ENCODE measurements at regions not wholly inside any gene's neighbourhood (a gene's known extent, or its start where the extent isn't known, plus 50 kb on each side); places are given as distances from the start of the nearest gene placed in this dataset.

GRCh38 chr17:68704871-68705713 lies 103.9 kb upstream of the FAM20A start:
- DNase-seq (ENCODE audit: low read depth), result no peak
- no peak overlapping the region for H3K4me3 ChIP-seq (ENCODE audit: low read depth, low read length)

GRCh38 chr17:68701046-68701445 lies 99.9 kb upstream of the FAM20A start:
- no peak for TF ChIP-seq CTCF (IDR thresholded peaks at IDR 0.05; ENCODE audit: control insufficient read depth, extremely low read depth, insufficient read depth)
- no peak overlapping the region for H3K4me3 ChIP-seq (ENCODE audit: low read depth, low read length)
- no peak for DNase-seq (ENCODE audit: low read depth)

More at GRCh38 chr17:68704871-68705713, 103.9 kb upstream of the FAM20A start:
- TF ChIP-seq CTCF (IDR thresholded peaks at IDR 0.05; ENCODE audit: control insufficient read depth, extremely low read depth, insufficient read depth), result no peak

- no peak for DNase-seq (ENCODE audit: low read depth)
- no peak for TF ChIP-seq CTCF (IDR thresholded peaks at IDR 0.05; ENCODE audit: control insufficient read depth, extremely low read depth, insufficient read depth)
- H3K4me3 ChIP-seq (ENCODE audit: low read depth, low read length), result no peak overlapping the region
These were observed 99.3 kb upstream of the FAM20A start for GRCh38 chr17:68700421-68700820.

- DNase-seq (ENCODE audit: low read depth), result no peak
- H3K4me3 ChIP-seq (ENCODE audit: low read depth, low read length), result no peak overlapping the region
- TF ChIP-seq CTCF (IDR thresholded peaks at IDR 0.05; ENCODE audit: control insufficient read depth, extremely low read depth, insufficient read depth), result no peak
These were observed 98.8 kb upstream of the FAM20A start for GRCh38 chr17:68699936-68700335.

GRCh38 chr17:68698746-68699145 lies 97.6 kb upstream of the FAM20A start:
- DNase-seq (ENCODE audit: low read depth), result no peak
- H3K4me3 ChIP-seq (ENCODE audit: low read depth, low read length), result no peak overlapping the region
- TF ChIP-seq CTCF (IDR thresholded peaks at IDR 0.05; ENCODE audit: control insufficient read depth, extremely low read depth, insufficient read depth), result no peak

- TF ChIP-seq CTCF (IDR thresholded peaks at IDR 0.05; ENCODE audit: control insufficient read depth, extremely low read depth, insufficient read depth), result no peak
- DNase-seq (ENCODE audit: low read depth), result no peak
- no peak overlapping the region for H3K4me3 ChIP-seq (ENCODE audit: low read depth, low read length)
These were observed 96.7 kb upstream of the FAM20A start for GRCh38 chr17:68697850-68698361.
